ENCODE measurements at regions not wholly inside any gene's neighbourhood (a gene's known extent, or its start where the extent isn't known, plus 50 kb on each side); places are given as distances from the start of the nearest gene placed in this dataset.

DNA sequence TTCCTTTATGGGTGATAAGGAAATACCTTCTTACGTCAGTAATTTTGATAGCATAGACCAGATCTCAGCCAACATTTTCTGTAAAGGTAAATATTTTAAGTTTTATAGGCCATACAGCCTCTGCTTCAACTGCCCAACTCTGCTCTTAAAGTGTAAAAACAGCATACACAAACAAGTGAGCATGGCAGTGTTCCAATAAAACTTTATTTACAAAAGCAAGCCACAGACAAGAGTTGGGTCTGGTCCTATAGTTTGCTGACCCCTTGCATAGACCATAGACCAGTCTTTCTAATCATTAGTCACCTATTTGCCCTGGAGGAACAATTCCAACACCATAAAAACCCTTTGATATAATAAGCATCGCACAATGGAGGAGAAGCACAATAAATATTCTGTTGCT lies 398.8 kb downstream of the SFMBT2 start:
- no peak for TF ChIP-seq ZNF384 (IDR thresholded peaks at IDR 0.05)
- no peak for TF ChIP-seq LEF1 (IDR thresholded peaks at IDR 0.05; ENCODE audit: borderline replicate concordance)
- no peak for TF ChIP-seq BHLHE40 (IDR thresholded peaks at IDR 0.05; ENCODE audit: borderline replicate concordance)
- TF ChIP-seq TARDBP (IDR thresholded peaks at IDR 0.05) = no peak
- TF ChIP-seq ELF4 (IDR thresholded peaks at IDR 0.05) = no peak
- no peak for TF ChIP-seq PKNOX1 (IDR thresholded peaks at IDR 0.05)
- TF ChIP-seq SUZ12 (IDR thresholded peaks at IDR 0.05) = no peak
- TF ChIP-seq ARNT (IDR thresholded peaks at IDR 0.05) = no peak
- no peak for TF ChIP-seq SP1 (IDR thresholded peaks at IDR 0.05)
- no peak for TF ChIP-seq FOXA1 (IDR thresholded peaks at IDR 0.05)
- no peak for TF ChIP-seq HDGF (IDR thresholded peaks at IDR 0.05; ENCODE audit: borderline replicate concordance)

Measured in HEK293T (cell line).